Lung (tissue), 11 donors: ENCODE measurements at regions not wholly inside any gene's neighbourhood (a gene's known extent, or its start where the extent isn't known, plus 50 kb on each side); places are given as distances from the start of the nearest gene placed in this dataset.

Source experiments
- ATAC-seq: fragments of 200-7000 bp; cut with Tn5 transposase; one replicate; pipeline ENCODE4 v1.9.1; 2020; ENCODE audit warnings: moderate number of reproducible peaks; ENCODE audit not compliant: insufficient read depth, low FRiP score
- DNase-seq, 3 donors: peaks; one replicate each; pipeline ENCODE4 v3.0.0-alpha.2; 2013 to 2017
- H3K27ac ChIP-seq, 2 donors: one replicate each; pipeline ENCODE4 v1.5.1; 2013; ENCODE audit warnings: mild to moderate bottlenecking in 2 of 2, moderate library complexity in 2 of 2, control low read depth in 1 of 2, inconsistent platforms in 1 of 2, low read depth in 1 of 2, low read length in 1 of 2
- H3K27me3 ChIP-seq, 3 donors: one replicate each; pipeline ENCODE4 v1.5.1; 2013; ENCODE audit warnings: low read length in 2 of 3; ENCODE audit not compliant: control insufficient read depth in 3 of 3, insufficient read depth in 3 of 3
- H3K36me3 ChIP-seq, 4 donors: one replicate each; pipeline ENCODE4 v1.5.1; 2013; ENCODE audit warnings: low read length in 4 of 4, mild to moderate bottlenecking in 1 of 4, moderate library complexity in 1 of 4; ENCODE audit not compliant: control insufficient read depth in 4 of 4, insufficient read depth in 4 of 4
- H3K4me1 ChIP-seq, 5 donors: one replicate each; pipeline ENCODE4 v1.5.1; 2013; ENCODE audit warnings: low read length in 5 of 5, mild to moderate bottlenecking in 2 of 5, moderate library complexity in 1 of 5; ENCODE audit not compliant: control insufficient read depth in 5 of 5, insufficient read depth in 5 of 5
- H3K4me3 ChIP-seq: one replicate; pipeline ENCODE4 v1.5.1; 2013; ENCODE audit warnings: mild to moderate bottlenecking, control low read depth, moderate library complexity
- H3K9ac ChIP-seq, 2 donors: one replicate each; pipeline ENCODE4 v1.5.1; 2013; ENCODE audit warnings: low read length in 2 of 2, control low read depth in 1 of 2; ENCODE audit not compliant: insufficient read depth in 1 of 2
- H3K9me3 ChIP-seq, 4 donors: one replicate each; pipeline ENCODE4 v1.5.1; 2013; ENCODE audit warnings: low read length in 3 of 4, mild to moderate bottlenecking in 1 of 4, moderate library complexity in 1 of 4; ENCODE audit not compliant: control insufficient read depth in 4 of 4, insufficient read depth in 3 of 4
- CTCF ChIP-seq: IDR thresholded peaks from 2 replicates; pipeline ENCODE4 v1.5.1; 2012; ENCODE audit warnings: mild to moderate bottlenecking; ENCODE audit errors: control extremely low read depth, extremely low read depth
- WGBS, 2 donors: extraction: QIAGEN DNeasy Blood & Tissue Kit; methylation state at CpG; one replicate each; pipeline ENCODE4 v1.1.7; 2013; 5-methylcytosine and 5-hydroxymethylcytosine counted together
- donor health status: control.
- donor health status: control.
- donor health status: Bipolar disorder and iron deficiency.
- donor health status: healthy.
- donor health status: DM: yes; HTN: yes; CAD: no.

GRCh38 chr3:101172516-101172915 lies 147.9 kb downstream of the IMPG2 start:
- ATAC-seq (no peak), DNase-seq (no peak)
- H3K4me1 ChIP-seq: no peaks in the 10 kb centered on the region
- no peak overlapping the region for H3K4me3 ChIP-seq
- H3K9ac ChIP-seq: no peak overlapping the region
- whole genome bisulfite sequencing, 2 donors: 71 to 76% methylated on average over 1 of the region's 1 CpG
- H3K36me3 ChIP-seq: no peaks in the 10 kb centered on the region
- no peaks in the 10 kb centered on the region for H3K27me3 ChIP-seq
- TF ChIP-seq CTCF: no peak
- peaks cover 0 to 4% (median 0%) of the 10 kb centered on the region in 4 donors for H3K9me3 ChIP-seq
- no peak overlapping the region for H3K27ac ChIP-seq

GRCh38 chr3:101171681-101172191 lies 148.6 kb downstream of the IMPG2 start:
- Histone ChIP-seq H3K9ac (no peak overlapping the region), H3K36me3 (no peaks in the 10 kb centered on the region), H3K27ac (no peak overlapping the region), H3K4me3 (no peak overlapping the region), H3K9me3 (peaks cover 0 to 4% (median 0%) of the 10 kb centered on the region in 4 donors), H3K27me3 (no peaks in the 10 kb centered on the region), H3K4me1 (no peaks in the 10 kb centered on the region)
- 96 to 98% methylated on average over 2 of the region's 2 CpGs for WGBS, 2 donors
- DNase-seq (no peak), ATAC-seq (no peak)
- no peak for TF ChIP-seq CTCF

- 82 to 88% methylated on average over 5 of the region's 5 CpGs for WGBS, 2 donors
- Histone ChIP-seq H3K36me3 (no peaks in the 10 kb centered on the region), H3K27ac (no peak overlapping the region), H3K4me1 (no peaks in the 10 kb centered on the region), H3K9me3 (peaks cover 0 to 4% (median 0%) of the 10 kb centered on the region in 4 donors), H3K27me3 (no peaks in the 10 kb centered on the region), H3K4me3 (no peak overlapping the region), H3K9ac (no peak overlapping the region)
- no peak for ATAC-seq
- no peak for TF ChIP-seq CTCF
- DNase-seq: no peak
These were observed 149.4 kb downstream of the IMPG2 start for GRCh38 chr3:101170806-101171558.
